Esophagus squamous epithelium (tissue), 4 donors: ENCODE measurements at regions not wholly inside any gene's neighbourhood (a gene's known extent, or its start where the extent isn't known, plus 50 kb on each side); places are given as distances from the start of the nearest gene placed in this dataset.

Experiments
- CTCF ChIP-seq, 6 experiments: fragments of 450-650 bp in 4 of 6; fragments of 200-600 bp in 2 of 6; sonication (generic) in 2 of 6; IDR thresholded peaks; one replicate each; pipeline ENCODE4 v1.5.1; 2016 to 2019; ENCODE audit warnings: antibody characterized with exemption in 6 of 6, mild to moderate bottlenecking in 4 of 6, moderate library complexity in 4 of 6
- POLR2A ChIP-seq, 4 donors: fragments of 450-650 bp; IDR thresholded peaks; one replicate each; pipeline ENCODE4 v1.6.1; 2017; ENCODE audit warnings: antibody characterized with exemption in 4 of 4, mild to moderate bottlenecking in 4 of 4, moderate library complexity in 3 of 4

- TF ChIP-seq POLR2A (IDR thresholded peaks at IDR 0.05) (no peak), CTCF (IDR thresholded peaks at IDR 0.05) (no peak)
These were observed 68.6 kb downstream of the BMP15 start for GRCh38 chrX:50978920-50979682.
